Kidney epithelial cell (primary cell): ENCODE measurements at regions not wholly inside any gene's neighbourhood (a gene's known extent, or its start where the extent isn't known, plus 50 kb on each side); places are given as distances from the start of the nearest gene placed in this dataset.

ENCODE experiments used
- DNase-seq: peaks from one replicate; pipeline ENCODE4 v3.0.0-alpha.2; 2010; ENCODE audit warnings: low read depth
- H3K27me3 ChIP-seq: 2 replicates; pipeline ENCODE4 v1.6.0; 2011; ENCODE audit warnings: low read length; ENCODE audit not compliant: control insufficient read depth, insufficient read depth
- H3K36me3 ChIP-seq: 2 replicates; pipeline ENCODE4 v1.5.1; 2011; ENCODE audit warnings: low read length; ENCODE audit not compliant: control insufficient read depth, insufficient read depth
- H3K4me3 ChIP-seq: 2 replicates; pipeline ENCODE4 v1.5.1; 2011; ENCODE audit warnings: low read depth, mild to moderate bottlenecking, control low read depth, low read length
- TF ChIP-seq, protein P1 (sequence below): IDR thresholded peaks from 2 replicates; pipeline ENCODE4 v1.5.1; 2011; ENCODE audit warnings: mild to moderate bottlenecking, moderate library complexity, low read length, control low read depth, inconsistent platforms; ENCODE audit not compliant: insufficient read depth, poor library complexity, severe bottlenecking

GRCh38 chr4:157751631-157752030, 421.2 kb downstream of the GASK1B start:
- no peaks in the 10 kb centered on the region for H3K27me3 ChIP-seq
- no peaks in the 10 kb centered on the region for H3K36me3 ChIP-seq
- no peak for DNase-seq
- TF ChIP-seq, protein P1, sequence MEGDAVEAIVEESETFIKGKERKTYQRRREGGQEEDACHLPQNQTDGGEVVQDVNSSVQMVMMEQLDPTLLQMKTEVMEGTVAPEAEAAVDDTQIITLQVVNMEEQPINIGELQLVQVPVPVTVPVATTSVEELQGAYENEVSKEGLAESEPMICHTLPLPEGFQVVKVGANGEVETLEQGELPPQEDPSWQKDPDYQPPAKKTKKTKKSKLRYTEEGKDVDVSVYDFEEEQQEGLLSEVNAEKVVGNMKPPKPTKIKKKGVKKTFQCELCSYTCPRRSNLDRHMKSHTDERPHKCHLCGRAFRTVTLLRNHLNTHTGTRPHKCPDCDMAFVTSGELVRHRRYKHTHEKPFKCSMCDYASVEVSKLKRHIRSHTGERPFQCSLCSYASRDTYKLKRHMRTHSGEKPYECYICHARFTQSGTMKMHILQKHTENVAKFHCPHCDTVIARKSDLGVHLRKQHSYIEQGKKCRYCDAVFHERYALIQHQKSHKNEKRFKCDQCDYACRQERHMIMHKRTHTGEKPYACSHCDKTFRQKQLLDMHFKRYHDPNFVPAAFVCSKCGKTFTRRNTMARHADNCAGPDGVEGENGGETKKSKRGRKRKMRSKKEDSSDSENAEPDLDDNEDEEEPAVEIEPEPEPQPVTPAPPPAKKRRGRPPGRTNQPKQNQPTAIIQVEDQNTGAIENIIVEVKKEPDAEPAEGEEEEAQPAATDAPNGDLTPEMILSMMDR, result no peak
- H3K4me3 ChIP-seq, result no peak overlapping the region

DNA sequence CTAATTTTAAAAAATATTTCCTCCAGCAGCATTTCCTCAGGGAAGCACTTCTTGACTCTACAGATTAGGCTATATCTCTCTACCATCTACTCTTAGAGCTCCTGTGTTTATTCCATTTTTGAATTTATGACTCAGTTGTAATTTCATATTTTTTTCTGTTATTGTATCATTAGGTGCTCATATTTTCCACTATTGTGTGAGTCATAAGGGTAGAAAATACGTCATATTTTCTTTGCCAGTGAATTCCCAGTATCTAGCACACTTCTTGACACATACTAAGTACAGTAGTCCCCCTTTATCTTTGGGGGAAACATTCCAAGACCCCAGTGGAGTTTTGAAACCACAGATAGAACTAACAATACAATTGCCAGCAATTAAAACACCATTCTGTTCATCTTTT, 431.2 kb downstream of the GASK1B start:
- Histone ChIP-seq H3K4me3 (no peak overlapping the region), H3K36me3 (no peaks in the 10 kb centered on the region), H3K27me3 (no peaks in the 10 kb centered on the region)
- DNase-seq, result no peak
- TF ChIP-seq, protein P1, result no peak

GRCh38 chr4:157739242-157739641, 433.6 kb downstream of the GASK1B start:
- DNase-seq, result peak; percentile 34
- TF ChIP-seq, protein P1, result no peak

GRCh38 chr4:157728215-157728614, 444.6 kb downstream of the GASK1B start:
- H3K36me3 ChIP-seq, result no peaks in the 10 kb centered on the region
- TF ChIP-seq, protein P1, result no peak
- no peak overlapping the region for H3K4me3 ChIP-seq
- no peak for DNase-seq
- no peaks in the 10 kb centered on the region for H3K27me3 ChIP-seq

More at GRCh38 chr4:157739242-157739641, 433.6 kb downstream of the GASK1B start:
- Histone ChIP-seq H3K4me3 (no peak overlapping the region), H3K27me3 (no peaks in the 10 kb centered on the region), H3K36me3 (no peaks in the 10 kb centered on the region)

- DNase-seq, result no peak
- no peaks in the 10 kb centered on the region for H3K27me3 ChIP-seq
- H3K4me3 ChIP-seq, result no peak overlapping the region
- TF ChIP-seq, protein P1, result no peak
- H3K36me3 ChIP-seq, result no peaks in the 10 kb centered on the region
Measured at GRCh38 chr4:157727163-157727562, 445.7 kb downstream of the GASK1B start.

DNA sequence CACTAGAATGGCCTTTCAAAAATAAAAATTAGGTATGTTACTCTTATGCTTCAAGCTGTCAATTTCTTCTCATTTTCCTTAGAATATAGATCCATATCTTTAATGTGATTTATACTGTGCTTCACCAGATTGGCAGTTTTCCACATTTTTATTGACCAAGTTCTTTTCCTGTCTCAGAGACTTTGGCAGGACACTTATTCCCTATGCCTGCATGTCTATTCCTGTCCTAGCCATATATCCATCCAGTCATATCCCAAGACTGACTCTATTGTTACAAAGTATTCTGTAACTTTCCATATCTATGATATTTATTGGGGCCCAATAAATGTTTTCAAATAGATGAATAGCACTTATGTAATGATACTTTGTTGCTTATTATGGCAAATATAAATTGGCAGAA, 450.7 kb downstream of the GASK1B start:
- no peaks in the 10 kb centered on the region for H3K27me3 ChIP-seq
- DNase-seq, result no peak
- TF ChIP-seq, protein P1, result no peak
- no peak overlapping the region for H3K4me3 ChIP-seq
- no peaks in the 10 kb centered on the region for H3K36me3 ChIP-seq
